GM21360 (cell line): ENCODE measurements at regions not wholly inside any gene's neighbourhood (a gene's known extent, or its start where the extent isn't known, plus 50 kb on each side); places are given as distances from the start of the nearest gene placed in this dataset.

Source experiments
- ATAC-seq: cut with Tn5 transposase; IDR thresholded peaks from one replicate; pipeline ENCODE4 v1.9.1; 2021; ENCODE audit warnings: mild to moderate bottlenecking, moderate library complexity; ENCODE audit not compliant: unreplicated experiment

- ATAC-seq = no peak
These were observed 353.9 kb upstream of the THBS1 start for GRCh38 chr15:39227001-39227400.

- no peak for ATAC-seq
These were observed 352.0 kb upstream of the THBS1 start for GRCh38 chr15:39228889-39229288.

- ATAC-seq = no peak
These were observed 350.5 kb upstream of the THBS1 start for GRCh38 chr15:39230205-39230907.

- ATAC-seq = no peak
These were observed 350.0 kb upstream of the THBS1 start for GRCh38 chr15:39230908-39231285.

GRCh38 chr15:39232512-39232911 is 348.4 kb upstream of the THBS1 start:
- no peak for ATAC-seq

- ATAC-seq = no peak
These were observed 345.6 kb upstream of the THBS1 start for GRCh38 chr15:39235084-39235795.

- ATAC-seq = no peak
These were observed 344.5 kb upstream of the THBS1 start for GRCh38 chr15:39236375-39236774.

- no peak for ATAC-seq
These were observed 342.4 kb upstream of the THBS1 start for GRCh38 chr15:39238443-39238842.

GRCh38 chr15:39239562-39239961 is 341.3 kb upstream of the THBS1 start:
- ATAC-seq = no peak

- no peak for ATAC-seq
These were observed 338.5 kb upstream of the THBS1 start for GRCh38 chr15:39242345-39242744.

GRCh38 chr15:39243396-39243795 is 337.5 kb upstream of the THBS1 start:
- ATAC-seq = no peak

- ATAC-seq = no peak
These were observed 336.1 kb upstream of the THBS1 start for GRCh38 chr15:39244776-39245175.

GRCh38 chr15:39246523-39246922 is 334.4 kb upstream of the THBS1 start:
- ATAC-seq = no peak

GRCh38 chr15:39247574-39247973 is 333.3 kb upstream of the THBS1 start:
- no peak for ATAC-seq

GRCh38 chr15:39248204-39248603 is 332.7 kb upstream of the THBS1 start:
- ATAC-seq = no peak

GRCh38 chr15:39250001-39250400 is 330.9 kb upstream of the THBS1 start:
- no peak for ATAC-seq

GRCh38 chr15:39250460-39251186 is 330.3 kb upstream of the THBS1 start:
- no peak for ATAC-seq

- no peak for ATAC-seq
These were observed 329.3 kb upstream of the THBS1 start for GRCh38 chr15:39251413-39252133.

- ATAC-seq = no peak
These were observed 328.8 kb upstream of the THBS1 start for GRCh38 chr15:39252134-39252470.

GRCh38 chr15:39253552-39253951 is 327.3 kb upstream of the THBS1 start:
- no peak for ATAC-seq

GRCh38 chr15:39254181-39254580 is 326.7 kb upstream of the THBS1 start:
- no peak for ATAC-seq
